LNCaP clone FGC (cell line): ENCODE measurements at regions not wholly inside any gene's neighbourhood (a gene's known extent, or its start where the extent isn't known, plus 50 kb on each side); places are given as distances from the start of the nearest gene placed in this dataset.

Experiments
- DNase-seq: peaks from one replicate; pipeline ENCODE4 v3.0.0-alpha.2; 2011; ENCODE audit warnings: low read depth
- H3K4me3 ChIP-seq: 2 replicates; pipeline ENCODE4 v1.5.1; 2011; ENCODE audit warnings: mild to moderate bottlenecking, low read depth, low read length, control low read depth
- TF ChIP-seq, protein P1 (sequence below): IDR thresholded peaks from 2 replicates; pipeline ENCODE4 v1.5.1; 2012; ENCODE audit warnings: mild to moderate bottlenecking; ENCODE audit not compliant: control insufficient read depth, insufficient read depth; ENCODE audit errors: extremely low read depth

DNA sequence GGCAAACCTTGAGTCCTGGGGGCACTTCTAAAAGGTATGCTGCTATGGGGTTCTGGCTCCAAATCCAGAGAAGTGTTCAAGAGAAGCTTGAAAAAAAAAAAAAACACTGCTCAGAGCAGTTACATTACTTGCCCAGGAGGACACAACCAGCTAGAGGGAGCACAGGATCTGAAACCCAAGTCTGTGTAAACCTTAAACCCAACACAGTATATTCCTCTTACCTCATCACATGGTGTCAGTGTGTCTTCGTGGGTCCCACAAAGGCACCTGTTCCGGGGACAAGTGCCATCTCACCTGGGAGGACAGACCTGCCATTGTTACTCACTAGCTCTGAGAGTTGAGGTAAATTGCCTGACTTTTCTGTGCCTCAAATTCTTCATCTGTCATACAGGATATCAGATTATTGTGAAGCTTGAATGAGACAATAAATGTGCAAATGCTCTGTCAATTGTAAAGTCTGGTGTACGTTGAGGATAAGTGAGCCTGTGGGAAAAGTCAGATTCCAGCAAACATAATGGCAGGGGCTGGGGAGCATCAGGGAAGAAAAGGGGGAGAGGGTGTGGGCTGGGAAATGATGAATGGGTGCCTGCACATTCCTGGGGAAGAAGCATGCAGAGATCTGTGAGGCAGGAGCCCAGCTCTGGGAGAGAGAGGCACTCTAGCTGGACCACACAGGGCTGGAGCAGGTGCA, 170.4 kb upstream of the ZC3H12A start:
- H3K4me3 ChIP-seq: no peak overlapping the region
- no peak for DNase-seq
- TF ChIP-seq, protein P1, sequence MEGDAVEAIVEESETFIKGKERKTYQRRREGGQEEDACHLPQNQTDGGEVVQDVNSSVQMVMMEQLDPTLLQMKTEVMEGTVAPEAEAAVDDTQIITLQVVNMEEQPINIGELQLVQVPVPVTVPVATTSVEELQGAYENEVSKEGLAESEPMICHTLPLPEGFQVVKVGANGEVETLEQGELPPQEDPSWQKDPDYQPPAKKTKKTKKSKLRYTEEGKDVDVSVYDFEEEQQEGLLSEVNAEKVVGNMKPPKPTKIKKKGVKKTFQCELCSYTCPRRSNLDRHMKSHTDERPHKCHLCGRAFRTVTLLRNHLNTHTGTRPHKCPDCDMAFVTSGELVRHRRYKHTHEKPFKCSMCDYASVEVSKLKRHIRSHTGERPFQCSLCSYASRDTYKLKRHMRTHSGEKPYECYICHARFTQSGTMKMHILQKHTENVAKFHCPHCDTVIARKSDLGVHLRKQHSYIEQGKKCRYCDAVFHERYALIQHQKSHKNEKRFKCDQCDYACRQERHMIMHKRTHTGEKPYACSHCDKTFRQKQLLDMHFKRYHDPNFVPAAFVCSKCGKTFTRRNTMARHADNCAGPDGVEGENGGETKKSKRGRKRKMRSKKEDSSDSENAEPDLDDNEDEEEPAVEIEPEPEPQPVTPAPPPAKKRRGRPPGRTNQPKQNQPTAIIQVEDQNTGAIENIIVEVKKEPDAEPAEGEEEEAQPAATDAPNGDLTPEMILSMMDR: no peak

DNA sequence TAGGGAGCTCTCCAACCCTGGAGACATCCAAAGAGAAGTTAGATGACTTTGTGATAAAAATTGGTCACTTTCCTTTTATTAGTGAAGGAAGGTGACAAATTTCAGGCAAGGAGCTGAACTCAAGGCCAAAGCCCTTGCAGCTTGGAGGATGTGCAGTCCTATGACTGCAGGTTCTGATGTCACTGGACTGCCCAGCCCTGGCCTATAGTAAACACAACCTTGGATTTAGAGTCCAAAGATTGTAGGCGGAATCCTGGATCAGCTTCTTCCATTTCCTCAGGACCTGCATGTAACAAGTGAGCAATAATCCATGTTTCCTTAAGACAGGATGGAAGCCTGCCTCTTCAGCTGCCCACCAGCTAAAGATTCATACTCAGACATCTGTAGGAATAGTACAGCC, 169.3 kb upstream of the ZC3H12A start:
- TF ChIP-seq, protein P1: no peak
- no peak overlapping the region for H3K4me3 ChIP-seq
- no peak for DNase-seq

DNA sequence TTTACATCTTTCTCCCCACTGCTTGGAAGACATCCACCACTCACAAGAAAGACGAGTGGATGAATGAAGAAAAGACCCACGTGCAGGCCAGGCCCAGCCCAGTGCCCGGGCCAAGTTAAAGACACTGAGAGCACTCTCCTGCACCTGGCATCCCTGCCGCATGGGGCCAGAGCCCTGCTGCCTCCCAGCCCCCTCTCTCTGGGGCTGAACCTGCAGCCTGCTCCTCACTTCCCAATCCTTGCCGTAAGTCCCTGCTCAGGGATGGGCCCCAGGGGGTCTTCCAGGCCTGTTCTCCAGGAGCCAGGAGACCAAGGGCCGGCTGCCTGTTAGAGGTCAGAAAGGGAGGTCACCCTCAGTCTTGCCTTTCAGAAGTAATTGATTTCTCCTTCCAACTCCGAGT, 168.5 kb upstream of the ZC3H12A start:
- no peak overlapping the region for H3K4me3 ChIP-seq
- DNase-seq: no peak
- TF ChIP-seq, protein P1: no peak

DNA sequence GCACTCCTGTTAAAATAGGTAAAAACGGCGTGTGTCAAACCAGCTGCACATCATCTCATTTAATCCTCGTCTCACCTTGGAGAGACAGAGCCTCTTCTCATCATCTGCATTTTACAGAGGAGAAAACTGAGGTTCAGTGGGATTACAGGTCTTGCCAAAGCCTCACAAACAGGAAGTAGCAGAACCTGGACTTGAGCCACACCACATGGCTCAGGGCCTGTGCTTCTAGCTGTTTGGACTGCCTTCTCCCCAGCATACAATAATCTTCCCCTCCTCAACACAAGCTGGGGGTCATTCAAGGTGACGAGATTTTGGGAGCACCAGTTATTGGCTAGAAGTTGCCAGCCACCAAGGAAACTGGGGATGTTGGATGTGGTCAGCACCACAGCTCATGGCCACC, 167.9 kb upstream of the ZC3H12A start:
- H3K4me3 ChIP-seq: no peak overlapping the region
- TF ChIP-seq, protein P1: no peak
- no peak for DNase-seq

DNA sequence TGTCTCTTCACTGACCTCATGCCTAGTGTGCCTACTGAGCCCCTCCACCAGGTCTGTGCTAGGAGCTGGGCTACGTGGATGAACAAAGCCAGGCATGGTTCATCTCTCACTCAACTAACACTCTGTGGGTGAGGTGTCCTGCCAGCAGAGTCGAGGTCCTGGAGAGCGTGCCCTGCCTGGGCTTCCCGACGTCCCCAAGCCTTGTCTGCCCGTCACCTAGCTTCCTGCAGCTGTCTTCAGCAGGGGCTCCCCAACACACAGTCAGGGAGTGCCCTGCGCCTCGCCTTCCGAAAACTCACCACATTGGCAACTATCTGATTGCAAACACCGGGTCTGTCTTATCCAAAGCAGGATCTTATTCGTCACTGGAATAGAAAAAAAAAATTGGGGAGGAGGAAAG, 167.5 kb upstream of the ZC3H12A start:
- TF ChIP-seq, protein P1: no peak
- H3K4me3 ChIP-seq: no peak overlapping the region
- DNase-seq: no peak

DNA sequence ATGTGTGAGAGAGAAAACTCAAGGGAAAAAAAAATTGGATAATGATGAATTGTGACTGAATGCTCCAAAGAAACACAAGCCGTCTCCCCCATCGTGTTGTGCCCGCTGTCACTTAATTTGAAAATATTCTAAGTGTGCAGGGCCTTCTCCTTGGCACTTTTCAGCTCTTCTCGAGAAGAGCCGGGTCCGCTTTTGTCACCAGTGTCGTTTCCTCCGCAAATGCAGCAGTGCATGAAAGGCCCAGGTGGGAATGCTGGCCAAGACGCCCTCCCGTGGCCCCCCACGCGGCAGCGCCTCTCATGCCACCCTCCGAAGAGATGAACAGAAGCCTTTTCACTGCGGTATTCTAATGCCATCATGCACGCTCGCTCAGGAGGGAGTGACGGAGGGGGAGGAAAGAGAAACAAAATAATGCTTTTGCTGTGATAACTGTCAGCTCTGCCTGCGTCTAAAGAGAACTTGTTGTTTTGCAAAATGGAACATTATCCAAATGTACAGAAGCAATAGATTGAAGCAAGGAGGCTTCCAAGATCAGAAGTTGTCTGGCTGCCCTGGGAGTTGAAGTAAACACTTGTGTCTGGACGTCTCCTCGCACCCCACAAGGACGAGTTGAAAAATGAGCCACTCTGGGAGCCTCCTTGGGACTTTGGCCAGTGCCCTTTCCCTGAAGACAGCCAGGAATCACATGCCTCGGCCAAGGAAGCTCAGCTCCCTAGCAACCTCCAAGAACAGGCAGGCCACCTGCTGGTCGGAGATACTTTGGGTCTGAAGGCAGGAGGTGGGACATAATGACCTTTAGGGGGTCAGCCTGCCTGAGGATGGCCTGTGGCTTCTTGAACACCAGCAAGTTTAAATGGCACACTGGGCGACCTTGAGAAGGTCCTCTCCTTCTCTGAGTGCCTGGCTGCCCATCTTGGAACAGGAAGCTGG, 166.1 kb upstream of the ZC3H12A start:
- no peak overlapping the region for H3K4me3 ChIP-seq
- TF ChIP-seq, protein P1: peak; percentile 27; the same call in 1 of the 2 replicates
- no peak for DNase-seq

DNA sequence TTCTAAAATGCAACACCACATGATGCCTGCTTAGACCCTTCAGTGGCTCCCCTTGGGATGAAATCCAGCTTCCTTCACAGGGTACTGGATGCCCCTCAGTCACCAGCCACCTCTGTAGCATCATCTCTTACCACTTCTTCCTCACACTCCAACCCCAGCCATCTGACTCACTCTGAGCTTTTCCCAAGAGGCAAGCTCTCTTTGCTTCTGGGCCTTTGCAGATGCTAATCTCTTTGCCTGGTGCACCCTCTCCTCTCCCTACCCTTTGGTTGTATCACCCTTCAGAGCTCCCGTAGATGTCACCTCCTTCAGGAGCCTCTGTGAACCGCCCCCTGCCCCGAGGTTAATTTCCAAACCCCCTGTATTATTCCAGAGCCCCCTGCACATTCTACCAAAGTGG, 164.8 kb upstream of the ZC3H12A start:
- TF ChIP-seq, protein P1: no peak
- H3K4me3 ChIP-seq: no peak overlapping the region
- no peak for DNase-seq
